H9 (cell line): ENCODE measurements at regions not wholly inside any gene's neighbourhood (a gene's known extent, or its start where the extent isn't known, plus 50 kb on each side); places are given as distances from the start of the nearest gene placed in this dataset.
A peak's percentile ranks its signal among the peaks of the same experiment; 100 is the strongest.

Experiments
- DNase-seq: peaks from one replicate; pipeline ENCODE4 v3.0.0-alpha.2; 2017
- H2AFZ ChIP-seq: one replicate; pipeline ENCODE4 v1.6.1; 2013; ENCODE audit warnings: mild to moderate bottlenecking, low read length, control low read depth, moderate library complexity
- H2AK5ac ChIP-seq: 2 replicates; pipeline ENCODE4 v1.6.1; 2013; ENCODE audit warnings: low read length, control low read depth, mixed read lengths; ENCODE audit not compliant: insufficient read length
- H2BK120ac ChIP-seq: one replicate; pipeline ENCODE4 v1.6.1; 2013; ENCODE audit warnings: low read depth, mild to moderate bottlenecking, low read length, control low read depth, inconsistent platforms; ENCODE audit not compliant: poor library complexity, severe bottlenecking
- H2BK12ac ChIP-seq: 2 replicates; pipeline ENCODE4 v1.6.1; 2013; ENCODE audit warnings: low read length, control low read depth, mixed read lengths, low read depth; ENCODE audit not compliant: insufficient read length
- H2BK15ac ChIP-seq: 2 replicates; pipeline ENCODE4 v1.6.1; 2013; ENCODE audit warnings: low read depth, low read length, control low read depth
- H2BK20ac ChIP-seq: one replicate; pipeline ENCODE4 v1.6.1; 2013; ENCODE audit warnings: low read depth, mild to moderate bottlenecking, low read length, control low read depth, inconsistent platforms; ENCODE audit not compliant: poor library complexity, severe bottlenecking
- H2BK5ac ChIP-seq: 2 replicates; pipeline ENCODE4 v1.6.1; 2013; ENCODE audit warnings: low read length, control low read depth, mixed read lengths; ENCODE audit not compliant: insufficient read length
- H3K14ac ChIP-seq: 2 replicates; pipeline ENCODE4 v1.6.1; 2013; ENCODE audit warnings: low read length, control low read depth; ENCODE audit not compliant: insufficient read depth
- H3K18ac ChIP-seq: 2 replicates; pipeline ENCODE4 v1.6.1; 2013; ENCODE audit warnings: low read depth, mild to moderate bottlenecking, mixed read lengths, low read length, control low read depth; ENCODE audit not compliant: insufficient read length
- H3K23ac ChIP-seq: 2 replicates; pipeline ENCODE4 v1.6.1; 2013; ENCODE audit warnings: low read length, control low read depth, mixed read lengths, low read depth; ENCODE audit not compliant: insufficient read length
- H3K23me2 ChIP-seq: 2 replicates; pipeline ENCODE4 v1.6.1; 2013; ENCODE audit warnings: low read depth, mild to moderate bottlenecking, mixed read lengths, low read length, control low read depth; ENCODE audit not compliant: insufficient read length, poor library complexity, severe bottlenecking
- H3K27ac ChIP-seq: 2 replicates; pipeline ENCODE4 v1.5.1; 2013; ENCODE audit warnings: low read length, control low read depth, mixed read lengths, low read depth; ENCODE audit not compliant: insufficient read length
- H3K27me3 ChIP-seq: 2 replicates; pipeline ENCODE4 v1.6.1; 2013; ENCODE audit warnings: low read length, control low read depth, inconsistent platforms; ENCODE audit not compliant: insufficient read depth
- H3K4ac ChIP-seq: 2 replicates; pipeline ENCODE4 v1.6.1; 2013; ENCODE audit warnings: low read depth, mild to moderate bottlenecking, control low read depth, inconsistent platforms, low read length, moderate library complexity
- H3K4me1 ChIP-seq: 2 replicates; pipeline ENCODE4 v1.6.1; 2013; ENCODE audit warnings: low read length, control low read depth, inconsistent platforms; ENCODE audit not compliant: insufficient read depth
- H3K4me2 ChIP-seq: 2 replicates; pipeline ENCODE4 v1.6.1; 2013; ENCODE audit warnings: low read length, control low read depth, mixed read lengths; ENCODE audit not compliant: insufficient read length, insufficient read depth
- H3K56ac ChIP-seq: 2 replicates; pipeline ENCODE4 v1.6.1; 2013; ENCODE audit warnings: low read depth, mild to moderate bottlenecking, mixed read lengths, low read length, control low read depth; ENCODE audit not compliant: insufficient read length
- H3K79me1 ChIP-seq: 2 replicates; pipeline ENCODE4 v1.6.1; 2013; ENCODE audit warnings: low read depth, mild to moderate bottlenecking, moderate library complexity, low read length, control low read depth, inconsistent platforms; ENCODE audit not compliant: insufficient read depth, poor library complexity, severe bottlenecking
- H3K79me2 ChIP-seq: 2 replicates; pipeline ENCODE4 v1.6.1; 2013; ENCODE audit warnings: low read length, control low read depth, inconsistent platforms; ENCODE audit not compliant: insufficient read depth
- H3K9ac ChIP-seq: 2 replicates; pipeline ENCODE4 v1.6.1; 2013; ENCODE audit warnings: low read length, control low read depth, mixed read lengths; ENCODE audit not compliant: insufficient read length; ENCODE audit errors: extremely low read depth
- H3K9me3 ChIP-seq: one replicate; pipeline ENCODE4 v1.6.1; 2013; ENCODE audit warnings: low read depth, low read length, inconsistent platforms; ENCODE audit not compliant: control insufficient read depth
- H3T11ph ChIP-seq: one replicate; pipeline ENCODE4 v1.6.1; 2013; ENCODE audit warnings: mild to moderate bottlenecking, low read length, control low read depth, inconsistent platforms
- H4K20me1 ChIP-seq: one replicate; pipeline ENCODE4 v1.6.1; 2013; ENCODE audit not compliant: control insufficient read depth, insufficient read length, insufficient read depth
- H4K5ac ChIP-seq: 2 replicates; pipeline ENCODE4 v1.6.1; 2013; ENCODE audit warnings: low read depth, mild to moderate bottlenecking, mixed read lengths, low read length, control low read depth; ENCODE audit not compliant: insufficient read length
- H4K8ac ChIP-seq: replicated peaks from 2 replicates; pipeline ENCODE4 v1.6.1; 2013; ENCODE audit warnings: low read length, control low read depth, mixed read lengths, low read depth; ENCODE audit not compliant: insufficient read length
- H4K91ac ChIP-seq: 2 replicates; pipeline ENCODE4 v1.6.1; 2013; ENCODE audit warnings: low read depth, mild to moderate bottlenecking, moderate library complexity, mixed read lengths, low read length, control low read depth; ENCODE audit not compliant: insufficient read length
- H3K27ac Mint-ChIP-seq, 3 experiments: 2 replicates in 2 of 3; 3 replicates in 1 of 3; pipeline ENCODE4 v1.8.0; 2020 to 2021; ENCODE audit warnings: mixed read lengths in 3 of 3, mild to moderate bottlenecking in 1 of 3, moderate library complexity in 1 of 3
- H3K27me3 Mint-ChIP-seq: 2 replicates; pipeline ENCODE4 v1.8.0; 2021; ENCODE audit warnings: low read depth, mild to moderate bottlenecking, moderate library complexity, mixed read lengths
- H3K36me3 Mint-ChIP-seq, 3 experiments: 2 replicates in 2 of 3; 3 replicates in 1 of 3; pipeline ENCODE4 v1.8.0; 2020 to 2021; ENCODE audit warnings: low read depth in 3 of 3, mixed read lengths in 3 of 3; ENCODE audit not compliant: insufficient read depth in 1 of 3
- H3K4me1 Mint-ChIP-seq, 2 experiments: 2 replicates each; pipeline ENCODE4 v1.8.0; 2020; ENCODE audit warnings: mixed read lengths in 2 of 2
- H3K4me3 Mint-ChIP-seq, 2 experiments: 2 replicates in 1 of 2; 3 replicates in 1 of 2; pipeline ENCODE4 v1.8.0; 2020 to 2021; ENCODE audit warnings: mild to moderate bottlenecking in 2 of 2, mixed read lengths in 2 of 2, moderate library complexity in 1 of 2
- H3K9me3 Mint-ChIP-seq, 2 experiments: 2 replicates in 1 of 2; 3 replicates in 1 of 2; pipeline ENCODE4 v1.8.0; 2020; ENCODE audit warnings: mild to moderate bottlenecking in 2 of 2, mixed read lengths in 2 of 2, moderate library complexity in 1 of 2
- CTCF ChIP-seq: fragments of 200-600 bp; sonication (generic); conservative IDR thresholded peaks from 3 replicates; pipeline ENCODE4 v1.8.0; 2021; ENCODE audit warnings: antibody characterized with exemption, mild to moderate bottlenecking
- WGBS: extraction: QIAGEN DNeasy Blood & Tissue Kit; methylation state at CpG from one replicate; pipeline ENCODE4 v1.1.7; 2013; ENCODE audit warnings: missing lambda C conversion rate, low lambda C conversion rate, mixed read lengths; ENCODE audit not compliant: insufficient read length; ENCODE audit errors: extremely low coverage; 5-methylcytosine and 5-hydroxymethylcytosine counted together

- H3K23me2 ChIP-seq, result no peaks in the 10 kb centered on the region
- no peak for DNase-seq
- no peaks in the 10 kb centered on the region for H3K79me1 ChIP-seq
- H4K5ac ChIP-seq, result no peak overlapping the region
- Mint-ChIP-seq H3K27me3 (no peaks in the 10 kb centered on the region), H3K9me3 (no peaks in the 10 kb centered on the region; a peak in 2 of 5 replicates), H3K4me3 (0 out of 5 replicates have a peak overlapping the region, but pooled peaks of 1 of the 2 experiments have one; percentile 20), H3K36me3 (no peaks in the 10 kb centered on the region; a peak in 2 of 7 replicates), H3K4me1 (peaks cover 46 to 56% of the 10 kb centered on the region in 2 experiments), H3K27ac (peak overlapping the region; percentile 89 to 98 (median 90); a peak in 5 of 7 replicates)
- H2BK5ac ChIP-seq, result no peak overlapping the region
- no peak overlapping the region for H3K14ac ChIP-seq
- no peak overlapping the region for H2BK15ac ChIP-seq
- H3K4ac ChIP-seq, result no peak overlapping the region
- H4K20me1 ChIP-seq, result no peaks in the 10 kb centered on the region
- no peak overlapping the region for H3K56ac ChIP-seq
- H3K4me2 ChIP-seq, result no peak overlapping the region
- no peak overlapping the region for H2AFZ ChIP-seq
- H3K9me3 ChIP-seq, result no peaks in the 10 kb centered on the region
- H3K4me1 ChIP-seq, result peaks cover 5% of the 10 kb centered on the region; the same call in 1 of the 2 replicates
- H3K18ac ChIP-seq, result no peak overlapping the region
- H3K9ac ChIP-seq, result no peak overlapping the region
- no peak overlapping the region for H2BK20ac ChIP-seq
- no peak overlapping the region for H3K27ac ChIP-seq
- H4K8ac ChIP-seq, result no peak overlapping the region
- no peaks in the 10 kb centered on the region for H3K27me3 ChIP-seq
- no peak overlapping the region for H3K23ac ChIP-seq
- H4K91ac ChIP-seq, result no peak overlapping the region
- no peak overlapping the region for H2BK12ac ChIP-seq
- H2AK5ac ChIP-seq, result no peak overlapping the region
- no peak overlapping the region for H2BK120ac ChIP-seq
- H3T11ph ChIP-seq, result no peak overlapping the region
- WGBS, result no CpG with 5 or more reads among the region's 13 CpGs
- TF ChIP-seq CTCF, result no peak
- no peaks in the 10 kb centered on the region for H3K79me2 ChIP-seq
Measured at GRCh38 chr10:21314906-21315644, 210.4 kb downstream of the SKIDA1 start.
